ENCODE measurements at regions not wholly inside any gene's neighbourhood (a gene's known extent, or its start where the extent isn't known, plus 50 kb on each side); places are given as distances from the start of the nearest gene placed in this dataset.
A peak's percentile ranks its signal among the peaks of the same experiment; 100 is the strongest.

DNA sequence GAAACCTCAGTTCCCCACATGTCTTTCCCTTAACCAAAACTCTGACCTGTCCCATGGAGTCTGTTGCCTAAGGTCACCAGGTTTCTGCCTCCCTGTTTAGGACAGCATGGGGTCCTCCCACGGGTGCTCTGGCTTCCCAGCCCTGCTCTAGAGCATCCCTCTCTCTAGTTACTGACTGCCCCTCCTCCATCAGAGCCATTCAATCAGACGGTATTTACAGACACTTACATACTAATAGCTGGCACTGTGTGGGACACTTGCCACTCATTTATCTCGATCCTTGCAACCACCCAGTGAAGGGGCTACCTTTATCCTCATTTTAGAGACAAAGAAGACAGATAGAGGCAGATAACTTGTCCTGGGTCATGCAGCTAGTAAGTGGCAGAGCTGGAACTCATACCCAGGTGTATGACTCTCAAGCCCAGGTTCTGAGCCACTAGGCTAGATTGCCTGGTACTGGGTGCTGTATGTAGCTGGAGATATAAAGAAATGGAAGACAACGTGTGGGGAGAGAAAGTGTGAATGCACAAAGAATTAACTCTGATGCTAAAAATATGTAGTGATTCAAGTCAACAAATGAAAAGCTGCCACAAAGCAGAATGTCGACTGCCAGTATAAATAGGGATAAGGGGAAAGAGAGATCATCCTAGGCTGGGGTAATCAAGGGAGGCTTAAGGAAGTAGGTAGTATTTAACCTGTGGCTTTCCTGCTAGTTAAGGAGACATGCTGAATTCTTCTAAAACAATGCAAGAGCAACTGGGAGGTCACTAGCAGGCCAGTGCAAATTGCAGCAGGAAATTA lies 52.5 kb upstream of the PDE8B start:
- no peak for DNase-seq
- intact Hi-C loops (cut with DNase I): no loop called here

DNA sequence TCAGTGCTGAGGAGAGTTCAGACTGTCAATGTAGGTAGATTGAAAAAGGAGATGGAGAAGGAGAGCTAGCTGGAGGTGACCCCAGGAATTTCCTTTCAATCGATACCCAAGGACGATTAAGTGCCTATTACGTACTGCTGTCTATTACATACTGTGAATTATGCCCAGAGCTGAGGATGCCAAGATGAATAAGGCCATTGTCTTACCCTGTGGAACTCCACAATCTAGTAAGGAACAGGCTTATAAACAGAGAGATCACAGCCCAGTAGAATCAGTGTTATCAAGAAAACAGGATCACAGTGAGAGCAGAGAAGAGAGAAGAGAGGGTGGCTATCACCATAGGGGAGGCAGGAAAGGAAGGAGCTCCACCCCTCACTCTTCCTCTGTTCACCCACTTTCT lies 54.1 kb upstream of the PDE8B start:
- intact Hi-C loops (cut with DNase I): no loop called here
- no peak for DNase-seq

DNA sequence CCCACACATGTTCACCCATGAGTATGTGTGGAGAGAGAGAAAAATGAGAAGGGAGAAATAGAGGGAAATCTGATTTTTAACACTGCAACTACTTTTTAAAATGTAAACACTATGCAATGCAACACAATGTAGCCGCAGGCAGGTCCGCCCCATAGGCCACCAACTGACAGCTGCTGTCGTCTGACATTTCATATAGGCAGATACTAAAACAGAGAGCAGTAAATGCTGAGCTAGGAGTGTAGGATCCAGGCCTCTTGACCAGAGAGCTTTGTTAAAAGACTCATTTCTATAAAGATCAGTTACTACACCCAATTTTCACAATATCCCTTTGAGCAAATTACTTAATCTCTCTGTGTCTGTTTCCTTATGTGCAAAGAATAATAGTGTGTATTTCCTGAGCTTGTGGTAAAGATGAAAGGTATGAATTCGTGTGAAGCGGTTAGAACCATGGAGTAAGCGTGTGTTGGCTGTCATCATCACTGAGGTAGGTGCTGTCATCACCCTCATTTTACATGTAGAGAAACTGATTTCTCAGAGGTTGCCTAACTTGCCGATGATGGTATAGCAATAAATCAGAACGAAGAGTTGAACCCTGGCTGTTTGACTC lies 55.2 kb upstream of the PDE8B start:
- intact Hi-C loops (cut with DNase I): no loop called here

GRCh38 chr5:77152441-77152840 lies 58.0 kb upstream of the PDE8B start:
- intact Hi-C loops (cut with DNase I): no loop called here
- DNase-seq: no peak

More for the DNA sequence above, 55.2 kb upstream of the PDE8B start:
- no peak for DNase-seq

DNA sequence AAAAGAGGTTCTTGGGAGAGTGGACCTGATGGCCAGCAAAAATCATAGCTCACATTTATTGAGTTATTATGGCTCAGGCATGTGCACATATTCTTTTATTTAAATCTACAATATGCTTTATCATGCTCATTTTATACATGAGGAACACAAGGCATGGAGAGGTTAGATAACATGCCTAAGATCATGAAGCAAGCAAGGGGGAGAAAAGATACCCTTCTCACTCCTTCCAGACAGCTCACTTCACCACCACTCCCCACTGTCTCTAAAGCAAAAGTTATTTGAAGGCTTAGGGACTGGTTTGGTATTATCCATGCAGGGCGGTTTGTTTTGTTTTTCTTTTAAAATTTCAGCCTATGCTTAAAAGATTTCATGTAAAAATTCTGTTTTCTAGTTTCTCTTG lies 59.0 kb upstream of the PDE8B start:
- no peak for DNase-seq
- intact Hi-C loops (cut with DNase I): no loop called here

DNA sequence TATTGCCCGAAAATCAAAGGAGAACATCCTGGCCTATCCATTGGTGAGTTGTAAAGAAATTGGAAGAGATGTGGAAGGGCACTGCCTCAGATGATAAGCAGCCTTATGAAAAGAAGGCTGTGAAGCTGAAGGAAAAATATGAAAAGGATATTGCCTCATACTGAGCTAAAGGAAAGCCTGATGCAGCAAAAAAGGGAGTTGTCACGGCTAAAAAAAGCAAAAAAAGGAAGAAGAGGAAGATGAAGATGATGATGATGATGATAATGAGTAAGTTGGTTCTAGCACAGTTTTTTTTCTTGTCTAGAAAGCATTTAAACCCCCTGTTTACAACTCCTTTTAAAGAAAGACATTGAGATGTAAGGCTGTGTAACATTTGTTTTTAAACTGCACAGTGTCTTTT lies 59.8 kb upstream of the ZBED3 start:
- intact Hi-C loops (cut with DNase I): loop anchor here (5.0 to 10.0 kb wide), 2 partner anchors 88 to 290 kb away; no protein-coding TSS in a partner anchor
- DNase-seq: no peak

GRCh38 chr5:77145666-77146065 lies 58.6 kb upstream of the ZBED3 start:
- intact Hi-C loops (cut with DNase I): loop anchor here (5.0 to 10.0 kb wide), 2 partner anchors 89 to 292 kb away; no protein-coding TSS in a partner anchor
- DNase-seq: no peak

- intact Hi-C loops (cut with DNase I): loop anchor here (5.0 to 10.0 kb wide), 3 partner anchors 90 to 348 kb away; partner anchors contain the start of gene WDR41
- no peak for DNase-seq
Measured at GRCh38 chr5:77144837-77145139, 57.7 kb upstream of the ZBED3 start.

DNA sequence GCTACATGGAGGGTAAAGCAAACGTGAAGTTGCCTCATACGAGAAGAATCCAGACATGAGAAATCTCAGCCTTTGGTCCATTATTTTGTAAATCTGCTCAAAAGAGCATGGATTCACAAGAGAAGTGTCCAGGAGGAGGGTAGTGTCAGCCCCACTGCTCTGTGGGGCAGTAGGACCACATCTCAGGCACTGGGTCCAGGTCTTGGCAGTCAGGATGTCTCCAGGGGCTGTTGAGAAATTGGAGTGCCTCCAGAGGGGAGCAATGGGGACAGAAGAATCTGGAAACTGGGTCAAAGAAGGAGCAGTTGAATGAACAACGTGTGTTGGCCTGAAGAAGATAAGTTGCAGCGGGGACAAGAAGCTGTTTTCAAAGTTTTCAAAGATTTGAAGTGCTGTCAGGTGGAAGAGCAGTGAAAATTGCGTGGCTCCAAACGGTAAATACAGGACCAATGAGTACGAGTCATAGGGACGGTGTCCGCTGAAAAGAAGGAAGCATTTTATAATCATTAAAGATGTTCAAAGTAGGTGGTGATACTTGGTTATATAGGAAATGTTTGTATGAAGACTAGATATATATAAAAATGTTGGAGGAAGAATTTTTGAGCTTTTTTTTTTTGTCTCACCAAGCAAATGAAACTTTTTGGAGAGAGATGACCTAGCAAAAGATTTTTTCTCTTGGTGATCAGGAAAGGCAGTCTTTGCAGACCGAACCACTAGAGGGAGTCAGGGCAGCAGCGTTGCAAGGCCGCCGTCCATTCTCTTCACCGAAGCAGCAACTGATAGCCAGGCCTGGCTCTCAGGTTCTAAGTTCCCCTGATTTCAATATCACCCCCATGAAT lies 57.1 kb upstream of the ZBED3 start:
- intact Hi-C loops (cut with DNase I): loop anchor here (5.0 to 10.0 kb wide), 2 partner anchors 91 to 348 kb away; partner anchors contain the start of gene WDR41
- DNase-seq: peak; percentile 63 to 97 (median 81)

GRCh38 chr5:77140350-77140749 lies 53.3 kb upstream of the ZBED3 start:
- no peak for DNase-seq
- intact Hi-C loops (cut with DNase I): loop anchor here (5.0 to 10.0 kb wide), 2 partner anchors 94 to 352 kb away; partner anchors contain the start of gene WDR41

DNA sequence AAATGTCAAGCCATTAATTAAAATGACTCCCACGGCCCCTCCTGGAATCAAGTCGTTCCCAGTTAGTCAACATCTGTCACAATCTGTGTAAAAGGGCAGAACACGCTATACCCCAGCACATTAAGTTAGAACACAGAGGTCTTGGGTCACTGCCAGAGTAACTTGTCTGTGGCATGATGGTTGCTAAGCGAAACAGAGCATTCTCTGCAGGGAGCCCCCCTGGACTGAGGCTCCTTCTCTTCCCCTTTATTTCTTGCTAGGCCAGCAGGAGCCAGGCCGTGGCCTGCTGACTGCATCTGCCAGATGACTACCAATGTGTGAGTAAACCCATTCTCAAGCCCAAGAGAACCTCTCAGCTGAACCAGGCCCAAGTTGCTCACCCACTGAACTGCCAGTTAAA lies 51.9 kb upstream of the ZBED3 start:
- peak in 2 of 10 donors; percentile 82 to 86 for DNase-seq
- intact Hi-C loops (cut with DNase I): no loop called here

Measured in posterior cingulate gyrus (tissue), 11 donors.